HEK293 (cell line): ENCODE measurements at regions not wholly inside any gene's neighbourhood (a gene's known extent, or its start where the extent isn't known, plus 50 kb on each side); places are given as distances from the start of the nearest gene placed in this dataset.

Source experiments
- CTCF ChIA-PET: fragments of 350-600 bp; formaldehyde crosslinking; extraction: SDS; loops from one replicate; lab custom pipeline; 2021; ENCODE audit warnings: antibody characterized with exemption; lab: Yijun Ruan, JAX
- POLR2A ChIA-PET: fragments of 300-600 bp; formaldehyde crosslinking; extraction: SDS; loops from one replicate; lab custom pipeline; 2020; ENCODE audit warnings: antibody characterized with exemption, inconsistent platforms; lab: Yijun Ruan, JAX
- H3K27ac ChIP-seq: fragments of 200-500 bp; sonication (Bioruptor generic); 2 replicates; pipeline ENCODE4 v1.5.1; 2014; ENCODE audit warnings: low read depth, low read length, control low read depth, inconsistent platforms; ENCODE audit errors: extremely low read depth
- H3K36me3 ChIP-seq, 2 experiments: fragments of 200-500 bp in 1 of 2; sonication (Bioruptor generic) in 1 of 2; 1 replicate in 1 of 2; 2 replicates in 1 of 2; pipeline ENCODE4 v1.5.1; 2014 to 2017; ENCODE audit warnings: inconsistent platforms in 2 of 2, low read length in 2 of 2; ENCODE audit not compliant: control insufficient read depth in 2 of 2, insufficient read depth in 1 of 2
- H3K4me1 ChIP-seq: fragments of 200-500 bp; sonication (Bioruptor generic); 2 replicates; pipeline ENCODE4 v1.5.1; 2014; ENCODE audit warnings: mild to moderate bottlenecking, low read length, inconsistent platforms; ENCODE audit not compliant: control insufficient read depth, insufficient read depth
- H3K4me3 ChIP-seq: 2 replicates; pipeline ENCODE4 v1.5.1; 2011; ENCODE audit warnings: low read depth, mild to moderate bottlenecking, control low read depth, low read length, moderate library complexity
- H3K9me3 ChIP-seq: fragments of 200-500 bp; sonication (Bioruptor generic); 2 replicates; pipeline ENCODE4 v1.5.1; 2014; ENCODE audit warnings: low read depth, low read length, inconsistent platforms; ENCODE audit not compliant: control insufficient read depth, insufficient read depth
- AEBP2 ChIP-seq: fragments of 450-650 bp; formaldehyde crosslinking; IDR thresholded peaks from 2 replicates; pipeline ENCODE4 v1.5.1; 2016; ENCODE audit warnings: missing biosample characterization, missing genetic modification characterization, borderline replicate concordance
- INSM2 ChIP-seq: fragments of 450-650 bp; formaldehyde crosslinking; IDR thresholded peaks from 2 replicates; pipeline ENCODE4 v1.5.1; 2016; ENCODE audit warnings: missing biosample characterization, missing genetic modification characterization
- REPIN1 ChIP-seq: fragments of 450-650 bp; formaldehyde crosslinking; IDR thresholded peaks from 2 replicates; pipeline ENCODE4 v1.5.1; 2017; ENCODE audit warnings: missing biosample characterization, missing genetic modification characterization, low read depth
- SETDB1 ChIP-seq: IDR thresholded peaks from one replicate; pipeline ENCODE4 v1.6.1; 2017; ENCODE audit warnings: mild to moderate bottlenecking, low read length, moderate library complexity, mixed read lengths; ENCODE audit not compliant: insufficient read length
- YY2 ChIP-seq: fragments of 450-650 bp; formaldehyde crosslinking; IDR thresholded peaks from 2 replicates; pipeline ENCODE4 v1.5.1; 2016; ENCODE audit warnings: missing biosample characterization, missing genetic modification characterization
- ZBTB10 ChIP-seq: fragments of 450-650 bp; formaldehyde crosslinking; IDR thresholded peaks from 2 replicates; pipeline ENCODE4 v1.5.1; 2016; ENCODE audit warnings: missing biosample characterization, missing genetic modification characterization
- ZBTB11 ChIP-seq: fragments of 450-650 bp; formaldehyde crosslinking; conservative IDR thresholded peaks from 2 replicates; pipeline ENCODE4 v1.5.1; 2016; ENCODE audit warnings: low read depth, missing biosample characterization, missing genetic modification characterization
- ZFP37 ChIP-seq: fragments of 450-650 bp; formaldehyde crosslinking; IDR thresholded peaks from 2 replicates; pipeline ENCODE4 v1.5.1; 2016; ENCODE audit warnings: missing biosample characterization, missing genetic modification characterization
- ZNF132 ChIP-seq: fragments of 450-650 bp; formaldehyde crosslinking; IDR thresholded peaks from 2 replicates; pipeline ENCODE4 v1.5.1; 2017; ENCODE audit warnings: missing biosample characterization, missing genetic modification characterization, borderline replicate concordance
- ZNF19 ChIP-seq: fragments of 450-650 bp; formaldehyde crosslinking; IDR thresholded peaks from 2 replicates; pipeline ENCODE4; 2016; ENCODE audit warnings: missing biosample characterization, missing genetic modification characterization, low read depth
- ZNF221 ChIP-seq: fragments of 450-650 bp; formaldehyde crosslinking; IDR thresholded peaks from 2 replicates; pipeline ENCODE4 v1.5.1; 2017; ENCODE audit warnings: missing biosample characterization, missing genetic modification characterization, borderline replicate concordance
- ZNF248 ChIP-seq: fragments of 450-650 bp; formaldehyde crosslinking; IDR thresholded peaks from 2 replicates; pipeline ENCODE4 v1.5.1; 2017; ENCODE audit warnings: missing biosample characterization, missing genetic modification characterization
- ZNF292 ChIP-seq: fragments of 450-650 bp; formaldehyde crosslinking; IDR thresholded peaks from 2 replicates; pipeline ENCODE4 v1.5.1; 2016; ENCODE audit warnings: low read depth, missing biosample characterization, missing genetic modification characterization, borderline replicate concordance
- ZNF530 ChIP-seq: fragments of 450-650 bp; formaldehyde crosslinking; IDR thresholded peaks from 2 replicates; pipeline ENCODE4 v1.5.1; 2016; ENCODE audit warnings: low read depth, missing biosample characterization, missing genetic modification characterization
- ZNF571 ChIP-seq: fragments of 450-650 bp; formaldehyde crosslinking; IDR thresholded peaks from 2 replicates; pipeline ENCODE4 v1.5.0; 2017; ENCODE audit warnings: missing biosample characterization, missing genetic modification characterization
- ZSCAN18 ChIP-seq: fragments of 450-650 bp; formaldehyde crosslinking; IDR thresholded peaks from 2 replicates; pipeline ENCODE4 v1.5.1; 2016; ENCODE audit warnings: missing biosample characterization, missing genetic modification characterization

- H3K36me3 ChIP-seq, result no peaks in the 10 kb centered on the region
- H3K9me3 ChIP-seq, result no peaks in the 10 kb centered on the region
- no peaks in the 10 kb centered on the region for H3K4me1 ChIP-seq
- TF ChIP-seq ZBTB11 (no peak), ZBTB10 (tag by site-specific recombination) (no peak), ZNF221 (tag by site-specific recombination) (no peak), YY2 (tag by site-specific recombination) (no peak)
- H3K27ac ChIP-seq, result no peak overlapping the region
- ChIA-PET CTCF (interaction anchor here (0.5 kb wide), 1 partner anchor 210 kb away, joined by 3 read pairs; no protein-coding TSS in a partner anchor), POLR2A (no interaction called here)
- no peak overlapping the region for H3K4me3 ChIP-seq
Observed at GRCh38 chr4:107452717-107453630, 267.1 kb downstream of the PAPSS1 start.

- Histone ChIP-seq H3K4me3 (no peak overlapping the region), H3K36me3 (no peaks in the 10 kb centered on the region)
- no peak for TF ChIP-seq INSM2 (tag by site-specific recombination)
- no peak for TF ChIP-seq ZNF571
- TF ChIP-seq SETDB1, result peak; percentile 58
- TF ChIP-seq, all 188 proteins: peak for 1
- H3K4me1 ChIP-seq, result no peaks in the 10 kb centered on the region
- no peak overlapping the region for H3K27ac ChIP-seq
- H3K9me3 ChIP-seq, result no peaks in the 10 kb centered on the region
- CTCF ChIA-PET, result interaction anchor here (0.6 kb wide), 1 partner anchor 177 kb away, joined by 3 read pairs; no protein-coding TSS in a partner anchor
- POLR2A ChIA-PET, result no interaction called here
Observed at GRCh38 chr4:107449611-107450369, 270.2 kb downstream of the PAPSS1 start.

GRCh38 chr4:107442538-107443111 lies 277.4 kb downstream of the PAPSS1 start:
- H3K4me1 ChIP-seq, result no peaks in the 10 kb centered on the region
- H3K4me3 ChIP-seq, result no peak overlapping the region
- ChIA-PET POLR2A (no interaction called here), CTCF (no interaction called here)
- no peaks in the 10 kb centered on the region for H3K36me3 ChIP-seq
- H3K9me3 ChIP-seq, result no peaks in the 10 kb centered on the region
- H3K27ac ChIP-seq, result no peak overlapping the region
- TF ChIP-seq ZNF292 (tag by site-specific recombination) (no peak), ZFP37 (no peak), ZNF530 (tag by site-specific recombination) (no peak), ZSCAN18 (tag by site-specific recombination) (no peak), REPIN1 (tag by site-specific recombination) (no peak), ZNF132 (tag by site-specific recombination) (no peak), ZNF19 (tag by site-specific recombination) (no peak), ZNF248 (no peak), AEBP2 (no peak), YY2 (tag by site-specific recombination) (no peak)
